ENCODE measurements at regions not wholly inside any gene's neighbourhood (a gene's known extent, or its start where the extent isn't known, plus 50 kb on each side); places are given as distances from the start of the nearest gene placed in this dataset.

GRCh38 chr10:61067671-61068336, 123.8 kb upstream of the RHOBTB1 start:
- no peaks in the 10 kb centered on the region for H3K9me3 Mint-ChIP-seq
- no peak overlapping the region for H3K4me3 Mint-ChIP-seq
- peaks cover 4 to 8% (median 6%) of the 10 kb centered on the region in 3 donors for H3K27me3 Mint-ChIP-seq
- peaks cover 0 to 3% (median 0%) of the 10 kb centered on the region in 3 donors for H3K4me1 Mint-ChIP-seq
- H3K36me3 Mint-ChIP-seq: no peaks in the 10 kb centered on the region
- no peak for DNase-seq
- H3K27ac Mint-ChIP-seq: no peak overlapping the region
- ATAC-seq (ENCODE audit: low read depth in 2 of 2): no peak

GRCh38 chr10:61066661-61067344, 122.8 kb upstream of the RHOBTB1 start:
- no peak overlapping the region for H3K27ac Mint-ChIP-seq
- no peak overlapping the region for H3K4me3 Mint-ChIP-seq
- no peak for DNase-seq
- H3K4me1 Mint-ChIP-seq: peaks cover 0 to 3% (median 0%) of the 10 kb centered on the region in 3 donors
- H3K27me3 Mint-ChIP-seq: peaks cover 4 to 8% (median 6%) of the 10 kb centered on the region in 3 donors
- no peak for ATAC-seq (ENCODE audit: low read depth in 2 of 2)
- H3K36me3 Mint-ChIP-seq: no peaks in the 10 kb centered on the region
- H3K9me3 Mint-ChIP-seq: no peaks in the 10 kb centered on the region

- H3K36me3 Mint-ChIP-seq: no peaks in the 10 kb centered on the region
- DNase-seq (no peak), ATAC-seq (ENCODE audit: low read depth in 2 of 2) (no peak)
- H3K4me1 Mint-ChIP-seq: no peaks in the 10 kb centered on the region
- H3K27ac Mint-ChIP-seq: no peak overlapping the region
- H3K9me3 Mint-ChIP-seq: no peaks in the 10 kb centered on the region
- H3K27me3 Mint-ChIP-seq: peaks cover 4 to 8% (median 6%) of the 10 kb centered on the region in 3 donors
- H3K4me3 Mint-ChIP-seq: no peak overlapping the region
Observed at GRCh38 chr10:61065051-61065450, 121.1 kb upstream of the RHOBTB1 start.

DNA sequence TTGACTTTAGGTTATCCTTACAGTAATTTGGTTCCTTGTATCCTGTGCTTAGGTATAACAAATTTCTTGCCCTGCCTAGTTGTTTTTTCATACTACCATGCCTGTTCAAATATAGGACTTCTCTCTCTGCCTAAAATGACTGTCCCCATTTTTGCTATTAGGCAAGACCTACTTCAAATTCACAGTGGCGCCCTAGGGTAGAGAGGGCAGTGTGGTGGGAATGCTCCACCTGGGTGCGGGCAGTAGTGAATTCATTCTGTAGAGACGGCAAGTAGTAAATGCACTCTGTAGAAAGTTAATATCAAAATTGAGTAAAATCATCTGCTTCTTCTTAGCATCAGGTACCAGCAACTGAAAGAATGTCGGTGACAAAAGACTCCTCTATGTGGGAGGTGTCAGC, 120.4 kb upstream of the RHOBTB1 start:
- Mint-ChIP-seq H3K4me1 (no peaks in the 10 kb centered on the region), H3K27me3 (peaks cover 4 to 8% (median 6%) of the 10 kb centered on the region in 3 donors), H3K4me3 (no peak overlapping the region), H3K36me3 (no peaks in the 10 kb centered on the region), H3K27ac (no peak overlapping the region), H3K9me3 (no peaks in the 10 kb centered on the region)
- ATAC-seq (ENCODE audit: low read depth in 2 of 2) (no peak), DNase-seq (no peak)

- Mint-ChIP-seq H3K9me3 (no peaks in the 10 kb centered on the region), H3K27ac (peak overlapping the region in 1 of 6 donors; percentile 1), H3K36me3 (no peaks in the 10 kb centered on the region), H3K4me3 (no peak overlapping the region), H3K27me3 (peaks cover 4 to 8% (median 6%) of the 10 kb centered on the region in 3 donors), H3K4me1 (no peaks in the 10 kb centered on the region)
- DNase-seq (no peak), ATAC-seq (ENCODE audit: low read depth in 2 of 2) (no peak)
Observed at GRCh38 chr10:61063901-61064300, 119.9 kb upstream of the RHOBTB1 start.

DNA sequence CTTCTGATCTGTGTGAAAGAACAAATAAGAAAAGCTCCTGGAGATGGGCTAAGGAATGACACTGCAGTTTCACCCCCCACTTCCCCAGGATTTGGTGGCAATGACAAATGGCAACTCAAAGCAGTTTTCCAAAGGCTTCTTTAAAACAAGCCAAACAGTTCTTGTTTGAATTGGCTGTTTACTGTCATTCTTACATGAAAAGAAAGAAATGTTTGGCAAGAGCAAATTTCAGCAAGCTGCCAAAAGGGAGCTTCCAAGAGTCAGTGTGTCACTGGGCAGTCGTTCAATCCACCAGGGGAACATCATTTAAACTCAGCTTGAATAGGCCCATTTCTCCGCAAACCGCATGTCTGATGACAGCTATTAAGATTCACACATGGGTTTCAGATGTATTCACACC, 119.0 kb upstream of the RHOBTB1 start:
- Mint-ChIP-seq H3K4me1 (no peaks in the 10 kb centered on the region), H3K27ac (no peak overlapping the region), H3K9me3 (no peaks in the 10 kb centered on the region), H3K4me3 (no peak overlapping the region), H3K36me3 (no peaks in the 10 kb centered on the region), H3K27me3 (peaks cover 3 to 6% (median 4%) of the 10 kb centered on the region in 3 donors)
- no peak for ATAC-seq (ENCODE audit: low read depth in 2 of 2)
- no peak for DNase-seq

GRCh38 chr10:61061923-61062504, 118.0 kb upstream of the RHOBTB1 start:
- Mint-ChIP-seq H3K36me3 (no peaks in the 10 kb centered on the region), H3K27me3 (no peaks in the 10 kb centered on the region), H3K4me3 (no peak overlapping the region), H3K4me1 (no peaks in the 10 kb centered on the region), H3K9me3 (no peaks in the 10 kb centered on the region), H3K27ac (no peak overlapping the region)
- DNase-seq (no peak), ATAC-seq (ENCODE audit: low read depth in 2 of 2) (no peak)

GRCh38 chr10:61059636-61060035, 115.7 kb upstream of the RHOBTB1 start:
- Mint-ChIP-seq H3K9me3 (peaks cover 0 to 3% (median 0%) of the 10 kb centered on the region in 7 donors), H3K27me3 (no peaks in the 10 kb centered on the region), H3K27ac (no peak overlapping the region), H3K4me1 (no peaks in the 10 kb centered on the region), H3K4me3 (no peak overlapping the region), H3K36me3 (no peaks in the 10 kb centered on the region)
- no peak for ATAC-seq (ENCODE audit: low read depth in 2 of 2)
- DNase-seq: no peak

- Mint-ChIP-seq H3K36me3 (no peaks in the 10 kb centered on the region), H3K4me1 (no peaks in the 10 kb centered on the region)
Observed at GRCh38 chr10:61052469-61053205, 108.7 kb upstream of the RHOBTB1 start.

DNA sequence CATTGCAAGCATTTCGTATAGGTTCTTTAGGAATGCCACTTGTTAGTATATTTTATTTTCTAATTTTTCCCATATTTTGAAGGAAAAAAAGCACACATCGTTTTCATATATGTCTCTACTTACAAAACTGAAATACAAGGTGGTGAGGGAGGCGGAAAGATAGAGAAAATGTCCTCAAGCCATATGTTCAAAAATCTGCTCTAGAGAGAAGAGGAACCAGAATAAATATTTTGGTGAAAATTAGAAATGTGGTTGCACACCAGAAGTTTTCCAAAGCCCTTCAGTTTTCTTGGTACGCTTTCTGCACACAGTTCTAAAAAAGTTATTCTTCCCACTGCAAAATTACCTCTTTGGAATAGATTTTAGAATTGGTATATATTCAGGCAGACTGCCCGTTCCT, 107.4 kb upstream of the RHOBTB1 start:
- DNase-seq (no peak), ATAC-seq (ENCODE audit: low read depth in 2 of 2) (no peak)
- H3K36me3 Mint-ChIP-seq: no peaks in the 10 kb centered on the region
- no peaks in the 10 kb centered on the region for H3K4me1 Mint-ChIP-seq
- H3K27me3 Mint-ChIP-seq: peaks cover 6 to 14% (median 10%) of the 10 kb centered on the region in 3 donors
- peaks cover 0 to 5% (median 0%) of the 10 kb centered on the region in 7 donors for H3K9me3 Mint-ChIP-seq
- no peak overlapping the region for H3K27ac Mint-ChIP-seq
- H3K4me3 Mint-ChIP-seq: no peak overlapping the region

More at GRCh38 chr10:61052469-61053205, 108.7 kb upstream of the RHOBTB1 start:
- Mint-ChIP-seq H3K4me3 (no peak overlapping the region), H3K9me3 (peaks cover 0 to 5% (median 0%) of the 10 kb centered on the region in 7 donors), H3K27me3 (peaks cover 0 to 9% (median 6%) of the 10 kb centered on the region in 3 donors), H3K27ac (peak overlapping the region in 2 of 6 donors; percentile 3 to 15)
- no peak for ATAC-seq (ENCODE audit: low read depth in 2 of 2)
- DNase-seq: no peak

- Mint-ChIP-seq H3K27ac (no peak overlapping the region), H3K27me3 (peaks cover 6 to 17% (median 17%) of the 10 kb centered on the region in 3 donors), H3K36me3 (no peaks in the 10 kb centered on the region), H3K4me1 (no peaks in the 10 kb centered on the region), H3K4me3 (no peak overlapping the region), H3K9me3 (peaks cover 0 to 5% (median 0%) of the 10 kb centered on the region in 7 donors)
- ATAC-seq (ENCODE audit: low read depth in 2 of 2): no peak
- no peak for DNase-seq
Observed at GRCh38 chr10:61050120-61050745, 106.2 kb upstream of the RHOBTB1 start.

- no peaks in the 10 kb centered on the region for H3K36me3 Mint-ChIP-seq
- H3K4me3 Mint-ChIP-seq: no peak overlapping the region
- ATAC-seq (ENCODE audit: low read depth in 2 of 2) (no peak), DNase-seq (no peak)
- no peaks in the 10 kb centered on the region for H3K4me1 Mint-ChIP-seq
- H3K27me3 Mint-ChIP-seq: peaks cover 6 to 19% (median 17%) of the 10 kb centered on the region in 3 donors
- no peak overlapping the region for H3K27ac Mint-ChIP-seq
- no peaks in the 10 kb centered on the region for H3K9me3 Mint-ChIP-seq
Observed at GRCh38 chr10:61049386-61049785, 105.4 kb upstream of the RHOBTB1 start.
